ENCODE measurements at regions not wholly inside any gene's neighbourhood (a gene's known extent, or its start where the extent isn't known, plus 50 kb on each side); places are given as distances from the start of the nearest gene placed in this dataset.

DNA sequence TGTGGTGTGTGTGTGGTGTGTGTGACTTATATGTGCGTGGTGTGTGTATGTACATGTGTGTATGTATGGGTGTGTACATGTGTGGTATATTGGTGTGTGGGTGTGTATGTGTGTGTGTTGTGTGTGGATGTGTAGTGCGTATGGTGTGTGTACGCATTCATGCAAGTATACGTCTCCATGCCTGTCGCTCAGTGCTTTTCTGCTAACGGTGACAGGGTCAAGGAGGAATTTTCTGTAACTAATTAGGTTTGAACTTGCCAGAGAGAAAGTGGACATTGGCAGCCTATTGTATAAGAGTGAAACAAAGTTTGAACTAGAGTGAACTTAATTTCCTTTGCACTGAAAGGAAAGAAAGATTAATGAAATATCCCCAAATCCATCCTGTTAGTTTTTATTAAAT is 120.9 kb upstream of the GSC start (continued):
- TF ChIP-seq ZSCAN18 (CRISPR knock-in tag; IDR thresholded peaks at IDR 0.05) (no peak), RORB (CRISPR knock-in tag; IDR thresholded peaks at IDR 0.05) (no peak), ZNF416 (CRISPR knock-in tag; IDR thresholded peaks at IDR 0.05) (no peak), ZNF121 (CRISPR knock-in tag; IDR thresholded peaks at IDR 0.05) (no peak)
- TF ChIP-seq, protein P1, sequence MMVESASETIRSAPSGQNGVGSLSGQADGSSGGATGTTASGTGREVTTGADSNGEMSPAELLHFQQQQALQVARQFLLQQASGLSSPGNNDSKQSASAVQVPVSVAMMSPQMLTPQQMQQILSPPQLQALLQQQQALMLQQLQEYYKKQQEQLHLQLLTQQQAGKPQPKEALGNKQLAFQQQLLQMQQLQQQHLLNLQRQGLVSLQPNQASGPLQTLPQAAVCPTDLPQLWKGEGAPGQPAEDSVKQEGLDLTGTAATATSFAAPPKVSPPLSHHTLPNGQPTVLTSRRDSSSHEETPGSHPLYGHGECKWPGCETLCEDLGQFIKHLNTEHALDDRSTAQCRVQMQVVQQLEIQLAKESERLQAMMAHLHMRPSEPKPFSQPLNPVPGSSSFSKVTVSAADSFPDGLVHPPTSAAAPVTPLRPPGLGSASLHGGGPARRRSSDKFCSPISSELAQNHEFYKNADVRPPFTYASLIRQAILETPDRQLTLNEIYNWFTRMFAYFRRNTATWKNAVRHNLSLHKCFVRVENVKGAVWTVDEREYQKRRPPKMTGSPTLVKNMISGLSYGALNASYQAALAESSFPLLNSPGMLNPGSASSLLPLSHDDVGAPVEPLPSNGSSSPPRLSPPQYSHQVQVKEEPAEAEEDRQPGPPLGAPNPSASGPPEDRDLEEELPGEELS (CRISPR knock-in tag; IDR thresholded peaks at IDR 0.05): no peak
- TF ChIP-seq, protein P2, sequence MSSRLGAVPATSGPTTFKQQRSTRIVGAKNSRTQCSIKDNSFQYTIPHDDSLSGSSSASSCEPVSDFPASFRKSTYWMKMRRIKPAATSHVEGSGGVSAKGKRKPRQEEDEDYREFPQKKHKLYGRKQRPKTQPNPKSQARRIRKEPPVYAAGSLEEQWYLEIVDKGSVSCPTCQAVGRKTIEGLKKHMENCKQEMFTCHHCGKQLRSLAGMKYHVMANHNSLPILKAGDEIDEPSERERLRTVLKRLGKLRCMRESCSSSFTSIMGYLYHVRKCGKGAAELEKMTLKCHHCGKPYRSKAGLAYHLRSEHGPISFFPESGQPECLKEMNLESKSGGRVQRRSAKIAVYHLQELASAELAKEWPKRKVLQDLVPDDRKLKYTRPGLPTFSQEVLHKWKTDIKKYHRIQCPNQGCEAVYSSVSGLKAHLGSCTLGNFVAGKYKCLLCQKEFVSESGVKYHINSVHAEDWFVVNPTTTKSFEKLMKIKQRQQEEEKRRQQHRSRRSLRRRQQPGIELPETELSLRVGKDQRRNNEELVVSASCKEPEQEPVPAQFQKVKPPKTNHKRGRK (CRISPR knock-in tag; IDR thresholded peaks at IDR 0.05; ENCODE audit: borderline replicate concordance): no peak

DNA sequence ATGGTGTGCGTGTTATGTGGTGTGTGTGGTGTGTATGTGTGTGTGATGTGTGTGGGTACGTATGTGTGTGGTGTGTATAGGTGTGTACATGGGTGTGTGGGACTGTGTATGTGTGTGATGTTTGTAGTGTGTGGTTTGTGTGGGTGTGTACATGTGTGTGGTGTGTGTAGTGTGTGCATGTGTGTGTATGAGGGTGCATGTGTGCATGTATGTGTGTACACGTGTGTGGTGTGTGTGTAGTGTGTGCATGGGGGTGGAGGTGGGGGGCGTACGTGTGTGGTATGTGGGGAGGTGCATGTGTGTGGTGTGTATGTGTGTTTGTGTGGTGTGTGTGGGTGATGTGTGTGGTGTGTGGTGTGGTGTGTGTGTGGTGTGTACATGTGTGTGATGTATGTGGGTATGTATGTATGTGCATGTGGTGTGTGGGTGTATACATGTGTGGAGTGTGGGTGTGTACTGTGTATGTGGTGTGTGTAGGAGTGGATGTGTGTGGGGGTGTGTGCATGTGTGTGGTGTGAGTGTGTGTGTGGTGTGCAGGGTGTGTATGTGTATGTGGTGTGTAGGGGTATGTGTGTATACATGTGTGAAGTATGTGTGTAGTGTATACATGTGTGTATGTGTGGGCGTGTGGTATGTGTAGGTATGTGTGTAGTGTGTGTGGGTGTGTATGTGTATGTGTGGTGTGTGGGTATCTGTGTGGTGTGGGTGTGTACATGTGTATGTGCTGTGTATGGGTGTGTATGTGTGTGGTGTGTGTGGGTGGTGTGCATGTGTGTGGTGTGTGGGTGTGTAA is 119.8 kb upstream of the GSC start:
- H3K27me3 Mint-ChIP-seq (ENCODE audit: low read depth): no peaks in the 10 kb centered on the region
- no peaks in the 10 kb centered on the region for H3K9me3 Mint-ChIP-seq
- ChIA-PET CTCF (no interaction called here), POLR2A (no interaction called here)
- ATAC-seq: no peak
- TF ChIP-seq MYBL2 (CRISPR knock-in tag; IDR thresholded peaks at IDR 0.05): no peak
- TF ChIP-seq, protein P3, sequence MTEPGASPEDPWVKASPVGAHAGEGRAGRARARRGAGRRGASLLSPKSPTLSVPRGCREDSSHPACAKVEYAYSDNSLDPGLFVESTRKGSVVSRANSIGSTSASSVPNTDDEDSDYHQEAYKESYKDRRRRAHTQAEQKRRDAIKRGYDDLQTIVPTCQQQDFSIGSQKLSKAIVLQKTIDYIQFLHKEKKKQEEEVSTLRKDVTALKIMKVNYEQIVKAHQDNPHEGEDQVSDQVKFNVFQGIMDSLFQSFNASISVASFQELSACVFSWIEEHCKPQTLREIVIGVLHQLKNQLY (CRISPR knock-in tag; IDR thresholded peaks at IDR 0.05): no peak
- no peak for TF ChIP-seq SMAD3 (CRISPR knock-in tag; IDR thresholded peaks at IDR 0.05; ENCODE audit: borderline replicate concordance)
- TF ChIP-seq GTF2I (CRISPR knock-in tag; conservative IDR thresholded peaks at IDR 0.05): no peak
- TF ChIP-seq NR2C2 (CRISPR knock-in tag; IDR thresholded peaks at IDR 0.05): no peak
- no peak for TF ChIP-seq NR1H2 (CRISPR knock-in tag; IDR thresholded peaks at IDR 0.05)
- no peak for TF ChIP-seq NFE2L1 (CRISPR knock-in tag; IDR thresholded peaks at IDR 0.05)
- no peak for TF ChIP-seq IRF1 (CRISPR knock-in tag; IDR thresholded peaks at IDR 0.05)
- TF ChIP-seq ERG (CRISPR knock-in tag; IDR thresholded peaks at IDR 0.05): no peak
- no peak for TF ChIP-seq FOXP1 (CRISPR knock-in tag; IDR thresholded peaks at IDR 0.05; ENCODE audit: borderline replicate concordance)
- TF ChIP-seq, protein P1 (CRISPR knock-in tag; IDR thresholded peaks at IDR 0.05): no peak
- TF ChIP-seq CREB1 (CRISPR knock-in tag; IDR thresholded peaks at IDR 0.05): no peak
- no peak for TF ChIP-seq CDX4 (CRISPR knock-in tag; IDR thresholded peaks at IDR 0.05; ENCODE audit: borderline replicate concordance)
- no peak for TF ChIP-seq ZNF232 (CRISPR knock-in tag; IDR thresholded peaks at IDR 0.05)
- no peak for TF ChIP-seq NFATC4 (CRISPR knock-in tag; IDR thresholded peaks at IDR 0.05)
- TF ChIP-seq ZNF671 (CRISPR knock-in tag; IDR thresholded peaks at IDR 0.05): no peak
- TF ChIP-seq JUN (CRISPR knock-in tag; IDR thresholded peaks at IDR 0.05): no peak
- no peak for TF ChIP-seq ETV6 (CRISPR knock-in tag; IDR thresholded peaks at IDR 0.05)
- TF ChIP-seq NFYB (CRISPR knock-in tag; conservative IDR thresholded peaks at IDR 0.05; ENCODE audit: low read depth): no peak
- TF ChIP-seq, protein P2 (CRISPR knock-in tag; IDR thresholded peaks at IDR 0.05; ENCODE audit: borderline replicate concordance): no peak
- DNase-seq (ENCODE audit: low spot score): no peak
- H3K4me1 Mint-ChIP-seq: no peaks in the 10 kb centered on the region
- no peaks in the 10 kb centered on the region for H3K36me3 Mint-ChIP-seq
- H3K4me3 Mint-ChIP-seq: no peak overlapping the region
- H3K27ac Mint-ChIP-seq: no peak overlapping the region

Data from WTC11 (cell line).